Fibroblast of villous mesenchyme (primary cell): ENCODE measurements at regions not wholly inside any gene's neighbourhood (a gene's known extent, or its start where the extent isn't known, plus 50 kb on each side); places are given as distances from the start of the nearest gene placed in this dataset.

ENCODE experiments used
- DNase-seq: peaks from one replicate; pipeline ENCODE4 v3.0.0-alpha.2; 2010; ENCODE audit warnings: low read depth
- H3K4me3 ChIP-seq: 2 replicates; pipeline ENCODE4 v1.5.1; 2011; ENCODE audit warnings: low read depth, mild to moderate bottlenecking, low read length
- TF ChIP-seq, protein P1 (sequence below): IDR thresholded peaks from 2 replicates; pipeline ENCODE4 v1.5.1; 2012; ENCODE audit warnings: low read depth, mild to moderate bottlenecking, low read length; ENCODE audit not compliant: insufficient read depth

DNA sequence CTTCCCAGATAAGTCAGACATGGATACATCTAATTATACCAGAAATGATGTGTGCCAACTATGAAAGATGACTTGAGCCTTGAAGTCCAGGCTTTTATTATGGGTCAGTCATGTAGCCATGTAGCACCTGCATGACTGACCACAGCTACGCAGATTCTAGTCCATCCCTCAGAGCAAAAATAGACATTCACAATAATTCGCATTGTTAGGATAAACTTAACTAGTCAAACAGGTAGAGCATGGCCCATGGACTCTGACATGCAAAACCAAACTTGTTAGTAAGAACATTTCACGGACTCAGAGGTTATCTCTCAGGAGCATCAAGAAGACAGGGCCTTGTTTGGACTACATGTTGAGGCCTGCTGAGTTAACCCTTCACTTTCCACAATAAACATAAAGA is 132.6 kb downstream of the PWWP3B start:
- H3K4me3 ChIP-seq: no peak overlapping the region
- no peak for DNase-seq
- TF ChIP-seq, protein P1, sequence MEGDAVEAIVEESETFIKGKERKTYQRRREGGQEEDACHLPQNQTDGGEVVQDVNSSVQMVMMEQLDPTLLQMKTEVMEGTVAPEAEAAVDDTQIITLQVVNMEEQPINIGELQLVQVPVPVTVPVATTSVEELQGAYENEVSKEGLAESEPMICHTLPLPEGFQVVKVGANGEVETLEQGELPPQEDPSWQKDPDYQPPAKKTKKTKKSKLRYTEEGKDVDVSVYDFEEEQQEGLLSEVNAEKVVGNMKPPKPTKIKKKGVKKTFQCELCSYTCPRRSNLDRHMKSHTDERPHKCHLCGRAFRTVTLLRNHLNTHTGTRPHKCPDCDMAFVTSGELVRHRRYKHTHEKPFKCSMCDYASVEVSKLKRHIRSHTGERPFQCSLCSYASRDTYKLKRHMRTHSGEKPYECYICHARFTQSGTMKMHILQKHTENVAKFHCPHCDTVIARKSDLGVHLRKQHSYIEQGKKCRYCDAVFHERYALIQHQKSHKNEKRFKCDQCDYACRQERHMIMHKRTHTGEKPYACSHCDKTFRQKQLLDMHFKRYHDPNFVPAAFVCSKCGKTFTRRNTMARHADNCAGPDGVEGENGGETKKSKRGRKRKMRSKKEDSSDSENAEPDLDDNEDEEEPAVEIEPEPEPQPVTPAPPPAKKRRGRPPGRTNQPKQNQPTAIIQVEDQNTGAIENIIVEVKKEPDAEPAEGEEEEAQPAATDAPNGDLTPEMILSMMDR: no peak

DNA sequence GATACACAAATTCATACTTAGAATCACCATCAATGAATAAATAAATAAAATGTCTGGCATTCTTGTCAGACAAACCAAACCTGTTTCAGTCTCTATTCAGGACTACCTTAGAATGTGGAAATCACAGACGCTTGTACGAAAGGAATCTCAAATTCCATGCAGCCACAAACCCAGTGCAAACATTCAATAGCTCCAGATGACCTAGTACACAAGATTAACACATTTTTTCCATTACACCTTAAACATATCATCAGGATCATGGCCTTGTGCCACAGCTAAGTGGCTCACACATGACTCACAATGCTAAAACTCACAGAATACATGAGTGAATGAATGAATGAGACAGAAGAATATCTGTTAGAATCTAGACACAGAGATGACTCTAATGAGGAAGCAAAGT is 134.2 kb downstream of the PWWP3B start:
- no peak overlapping the region for H3K4me3 ChIP-seq
- peak; percentile 27 for DNase-seq
- TF ChIP-seq, protein P1: no peak

DNA sequence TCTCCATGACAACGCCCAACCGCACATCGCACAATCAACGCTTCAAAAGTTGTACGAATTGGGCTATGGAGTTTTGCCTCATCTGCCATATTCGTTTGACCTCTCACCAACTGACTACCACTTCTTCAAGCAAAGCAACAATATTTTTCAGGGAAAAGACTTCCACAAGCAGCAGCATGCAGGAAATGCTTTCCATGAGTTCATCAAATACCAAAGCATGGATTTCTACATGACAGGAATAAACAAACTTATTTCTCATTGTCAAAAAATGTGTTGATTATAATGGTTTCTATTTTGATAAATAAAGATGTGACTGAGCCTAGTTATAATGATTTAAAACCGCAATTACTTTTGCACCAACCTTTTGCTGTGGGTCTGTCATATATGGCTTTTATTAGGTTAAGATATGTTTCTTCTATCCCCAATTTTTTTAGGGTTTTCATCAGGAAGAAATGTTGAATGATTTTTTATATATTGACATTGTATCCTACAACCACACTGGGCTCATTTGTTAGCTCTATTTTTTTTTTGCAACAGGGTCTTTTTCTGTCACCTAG is 138.4 kb downstream of the PWWP3B start:
- TF ChIP-seq, protein P1: no peak
- no peak overlapping the region for H3K4me3 ChIP-seq
- no peak for DNase-seq

DNA sequence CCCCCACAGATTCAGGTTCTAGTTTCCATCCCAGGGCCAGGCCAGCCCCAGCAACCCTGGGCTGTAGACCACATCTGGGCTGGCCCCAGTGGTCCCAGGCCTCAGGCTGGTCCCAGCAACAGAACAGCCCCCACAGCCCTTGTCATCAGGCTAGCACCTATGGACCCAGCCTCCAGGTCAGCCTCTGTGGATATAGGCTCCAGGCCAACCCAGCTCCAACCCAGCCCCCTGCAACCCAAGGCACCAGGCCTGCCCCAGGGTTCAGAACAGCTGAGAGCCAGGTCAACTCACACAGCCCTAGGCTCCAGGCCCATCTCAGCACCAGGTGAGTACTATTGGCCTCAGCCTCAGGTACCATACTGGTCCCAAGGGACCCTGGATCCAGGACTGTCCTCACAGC is 155.3 kb downstream of the PWWP3B start:
- TF ChIP-seq, protein P1: no peak
- DNase-seq: no peak
- no peak overlapping the region for H3K4me3 ChIP-seq

DNA sequence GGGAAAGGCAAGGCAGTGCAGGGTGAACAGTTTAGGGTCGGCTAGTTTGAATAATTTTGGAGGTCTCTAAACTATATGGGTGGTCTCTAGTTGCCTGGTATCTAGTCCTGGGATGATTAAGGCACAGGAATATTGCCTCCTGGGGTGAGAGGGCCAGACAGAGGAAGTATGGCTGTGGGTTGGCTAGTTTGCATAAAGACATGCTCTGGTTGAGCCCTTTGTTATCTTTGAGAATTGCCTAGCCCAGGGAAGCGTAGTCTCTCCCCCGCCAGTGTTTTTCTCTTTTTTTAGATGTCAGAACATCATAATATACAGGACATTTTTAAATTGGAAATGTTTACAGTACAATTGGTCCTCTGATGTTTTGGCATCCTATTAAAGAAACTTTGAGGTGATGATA is 163.5 kb downstream of the PWWP3B start:
- no peak for DNase-seq
- H3K4me3 ChIP-seq: no peak overlapping the region
- TF ChIP-seq, protein P1: no peak

DNA sequence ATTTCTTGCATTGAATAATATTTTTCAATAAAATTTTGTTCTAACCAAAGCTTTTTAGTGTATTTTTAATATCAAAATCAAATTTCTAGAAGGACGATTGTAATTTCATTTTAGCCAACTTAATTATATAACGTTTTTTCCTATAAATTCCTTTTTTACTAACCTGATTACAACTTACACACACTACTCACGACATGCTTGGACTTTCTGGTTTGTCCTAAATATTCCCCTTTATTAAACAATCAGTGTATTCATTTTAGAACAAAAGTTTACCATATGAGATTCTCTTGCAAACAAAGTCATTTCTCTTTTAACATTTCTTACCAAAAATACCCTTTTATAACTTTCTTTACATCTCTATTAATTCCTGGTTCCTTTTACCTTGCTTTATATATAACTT is 173.7 kb downstream of the PWWP3B start:
- no peak overlapping the region for H3K4me3 ChIP-seq
- DNase-seq: no peak
- TF ChIP-seq, protein P1: no peak

DNA sequence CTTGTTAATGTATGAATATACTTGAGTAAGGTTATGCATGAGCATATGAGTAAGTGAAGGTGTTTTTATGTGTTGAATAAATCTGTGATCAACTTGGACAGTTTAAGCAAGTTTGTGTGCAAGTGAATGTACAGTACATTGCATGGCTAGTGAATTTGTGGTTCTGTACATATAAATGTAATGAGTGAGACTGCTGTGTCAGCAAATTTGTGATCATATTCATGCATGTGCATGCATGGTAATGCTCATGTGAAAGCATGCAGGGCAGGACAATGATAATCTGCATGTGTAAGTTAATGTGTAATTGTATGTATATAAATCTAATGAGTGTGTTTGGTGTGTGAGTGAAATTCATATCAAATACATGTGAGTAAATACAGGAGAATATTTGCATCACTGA is 188.5 kb downstream of the PWWP3B start:
- no peak overlapping the region for H3K4me3 ChIP-seq
- TF ChIP-seq, protein P1: no peak
- no peak for DNase-seq
